Peyer's patch (tissue), 4 donors: ENCODE measurements at regions not wholly inside any gene's neighbourhood (a gene's known extent, or its start where the extent isn't known, plus 50 kb on each side); places are given as distances from the start of the nearest gene placed in this dataset.

Experiments used
- CTCF ChIP-seq, 6 experiments: fragments of 450-650 bp in 4 of 6; fragments of 200-600 bp in 2 of 6; sonication (generic) in 1 of 6; IDR thresholded peaks; one replicate each; pipeline ENCODE4 v1.5.1; 2017 to 2019; ENCODE audit warnings: antibody characterized with exemption in 6 of 6, mild to moderate bottlenecking in 3 of 6, moderate library complexity in 1 of 6
- POLR2A ChIP-seq, 2 donors: fragments of 450-650 bp; IDR thresholded peaks; one replicate each; pipeline ENCODE4 v1.5.1; 2017; ENCODE audit warnings: antibody characterized with exemption in 2 of 2, mild to moderate bottlenecking in 2 of 2, moderate library complexity in 2 of 2

- TF ChIP-seq POLR2A (IDR thresholded peaks at IDR 0.05) (no peak), CTCF (IDR thresholded peaks at IDR 0.05) (no peak)
These were observed 164.8 kb downstream of the TNFSF18 start for GRCh38 chr1:172885971-172886370.
